ENCODE measurements at regions not wholly inside any gene's neighbourhood (a gene's known extent, or its start where the extent isn't known, plus 50 kb on each side); places are given as distances from the start of the nearest gene placed in this dataset.
"Not testable (repeated sequence)": the region's sequence is repeated elsewhere in the genome, so short reads cannot be mapped to it uniquely, and the experiment has no call there.

DNA sequence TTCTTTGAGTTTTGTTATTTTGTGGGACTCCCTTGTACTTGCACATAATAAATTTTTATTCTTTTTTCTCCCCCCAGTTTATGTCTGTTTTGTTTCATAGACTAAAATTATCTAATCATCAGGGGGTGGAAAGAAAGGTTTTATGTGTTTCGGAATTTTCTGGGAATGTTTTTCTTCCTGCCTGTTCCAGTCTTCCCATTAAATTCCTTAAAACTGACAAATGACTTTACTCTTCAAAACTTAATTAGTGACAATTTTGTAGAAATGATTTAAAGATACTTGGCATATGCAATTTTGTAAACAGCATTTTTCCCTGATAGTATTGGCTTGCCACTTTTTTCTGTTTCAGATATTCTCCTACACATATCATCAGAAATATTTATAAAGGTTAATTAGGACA lies 1813.4 kb downstream of the PCDH9 start:
- H3K4me1 Mint-ChIP-seq (ENCODE audit: low read depth): no peaks in the 10 kb centered on the region
- H3K36me3 Mint-ChIP-seq: no peaks in the 10 kb centered on the region
- no peaks in the 10 kb centered on the region for H3K27me3 Mint-ChIP-seq
- H3K4me3 Mint-ChIP-seq: no peak overlapping the region
- no peak overlapping the region for H3K27ac Mint-ChIP-seq
- peaks cover 8% of the 10 kb centered on the region for H3K9me3 Mint-ChIP-seq (ENCODE audit: low read depth)

DNA sequence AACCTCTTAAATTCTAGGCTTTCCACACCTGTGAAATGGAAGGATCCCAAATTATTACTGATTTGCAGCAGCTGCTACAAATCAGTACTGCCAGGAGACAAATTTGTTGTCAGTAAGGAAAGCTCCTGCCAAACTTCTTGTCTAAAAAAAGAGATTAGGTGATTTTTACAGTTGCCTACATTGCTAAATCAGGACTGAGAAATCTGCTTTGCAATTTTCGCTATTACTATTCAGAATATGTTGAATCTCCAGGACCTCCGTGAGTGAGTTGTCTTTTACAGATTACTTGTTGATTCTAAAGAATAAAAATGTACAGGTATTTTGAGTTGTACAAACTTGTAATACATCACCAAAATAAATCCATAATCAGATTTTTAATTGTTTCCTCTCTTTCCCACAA lies 1815.9 kb downstream of the PCDH9 start:
- no peaks in the 10 kb centered on the region for H3K4me1 Mint-ChIP-seq (ENCODE audit: low read depth)
- H3K9me3 Mint-ChIP-seq (ENCODE audit: low read depth): peaks cover 16% of the 10 kb centered on the region
- no peak overlapping the region for H3K27ac Mint-ChIP-seq
- no peak overlapping the region for H3K4me3 Mint-ChIP-seq
- H3K36me3 Mint-ChIP-seq: no peaks in the 10 kb centered on the region
- no peaks in the 10 kb centered on the region for H3K27me3 Mint-ChIP-seq

DNA sequence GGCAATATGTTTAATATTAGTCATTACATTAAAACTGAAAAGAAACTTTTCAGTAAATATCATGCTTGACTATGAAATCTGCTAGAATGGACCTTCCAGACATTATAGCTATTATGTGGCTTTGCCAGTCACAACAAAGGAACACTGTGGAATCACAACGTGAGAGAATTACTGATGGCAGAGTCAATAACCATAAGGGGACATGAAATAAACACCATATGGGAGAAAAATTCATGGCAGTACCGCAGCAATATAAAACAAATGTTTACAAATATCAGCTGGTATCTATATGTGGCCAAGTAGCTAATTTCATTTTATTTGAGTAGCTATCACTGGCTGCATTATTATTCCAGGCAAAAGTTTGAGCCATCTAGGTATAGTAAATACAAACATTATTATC lies 1818.6 kb downstream of the PCDH9 start:
- Mint-ChIP-seq H3K27me3 (no peaks in the 10 kb centered on the region), H3K36me3 (no peaks in the 10 kb centered on the region), H3K9me3 (ENCODE audit: low read depth) (peaks cover 19% of the 10 kb centered on the region), H3K4me1 (ENCODE audit: low read depth) (no peaks in the 10 kb centered on the region), H3K4me3 (no peak overlapping the region), H3K27ac (no peak overlapping the region)

DNA sequence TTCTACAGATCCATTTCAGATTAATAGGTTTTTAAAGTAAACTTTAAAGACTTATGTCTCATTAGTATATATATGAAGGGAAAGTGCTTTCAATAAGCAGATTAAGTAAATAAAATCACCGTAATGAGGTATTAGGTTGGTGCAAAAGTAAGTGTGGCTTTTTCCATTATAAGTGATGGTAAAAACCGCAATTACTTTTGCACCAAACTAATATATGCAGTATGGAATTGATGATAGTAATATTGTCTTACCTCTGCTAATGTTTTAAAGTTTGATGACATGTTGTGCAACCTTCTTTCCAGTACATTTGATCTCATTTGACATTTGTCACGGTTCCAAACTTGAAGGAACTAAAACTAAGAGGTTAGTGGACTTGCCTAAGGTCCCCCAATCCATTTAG lies 1819.3 kb downstream of the PCDH9 start:
- no peak overlapping the region for H3K27ac Mint-ChIP-seq
- no peaks in the 10 kb centered on the region for H3K27me3 Mint-ChIP-seq
- no peak overlapping the region for H3K4me3 Mint-ChIP-seq
- H3K4me1 Mint-ChIP-seq (ENCODE audit: low read depth): no peaks in the 10 kb centered on the region
- H3K9me3 Mint-ChIP-seq (ENCODE audit: low read depth): peaks cover 19% of the 10 kb centered on the region
- H3K36me3 Mint-ChIP-seq: no peaks in the 10 kb centered on the region

DNA sequence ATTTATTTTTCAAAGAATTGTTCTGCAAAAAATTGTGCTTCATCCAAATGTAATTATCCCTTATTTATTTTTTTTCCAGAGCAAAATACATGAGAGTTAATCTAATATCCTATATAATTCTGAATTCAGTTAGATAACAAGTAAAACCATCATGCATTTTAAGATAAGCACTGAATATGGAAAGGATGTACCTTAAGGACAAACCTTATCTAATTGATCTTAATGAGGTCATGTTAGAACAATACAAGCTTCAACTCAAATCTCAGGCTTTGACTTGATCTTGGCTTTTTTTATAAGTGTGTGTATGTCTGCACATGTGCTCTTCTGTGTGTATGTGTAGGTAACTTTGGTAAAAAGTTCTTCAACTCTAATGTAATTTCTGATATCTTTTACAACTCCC lies 1828.8 kb downstream of the PCDH9 start:
- Mint-ChIP-seq H3K36me3 (no peaks in the 10 kb centered on the region), H3K4me3 (no peak overlapping the region), H3K4me1 (ENCODE audit: low read depth) (no peaks in the 10 kb centered on the region), H3K9me3 (ENCODE audit: low read depth) (peaks cover 4% of the 10 kb centered on the region), H3K27ac (no peak overlapping the region), H3K27me3 (no peaks in the 10 kb centered on the region)

DNA sequence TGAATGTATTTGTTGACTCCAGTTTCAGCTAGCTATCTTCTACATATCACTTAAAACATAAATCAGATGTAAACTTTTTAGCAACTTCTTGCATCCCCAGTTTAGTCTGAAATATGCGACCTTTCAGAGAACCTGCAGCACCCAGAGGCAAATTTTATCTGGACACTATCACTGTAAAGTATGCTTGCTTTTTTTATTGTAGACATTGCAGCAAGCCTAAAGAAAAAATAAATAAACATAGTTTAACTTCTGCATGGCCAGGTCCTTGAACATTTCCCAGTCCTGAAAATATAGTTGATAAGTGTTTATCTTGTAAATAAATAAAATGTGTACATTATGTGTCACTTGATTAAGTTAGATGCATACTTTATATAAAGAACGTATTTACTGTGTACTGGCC lies 1829.4 kb downstream of the PCDH9 start:
- H3K27me3 Mint-ChIP-seq: no peaks in the 10 kb centered on the region
- H3K27ac Mint-ChIP-seq: no peak overlapping the region
- H3K4me1 Mint-ChIP-seq (ENCODE audit: low read depth): no peaks in the 10 kb centered on the region
- H3K36me3 Mint-ChIP-seq: no peaks in the 10 kb centered on the region
- peaks cover 4% of the 10 kb centered on the region for H3K9me3 Mint-ChIP-seq (ENCODE audit: low read depth)
- H3K4me3 Mint-ChIP-seq: no peak overlapping the region

DNA sequence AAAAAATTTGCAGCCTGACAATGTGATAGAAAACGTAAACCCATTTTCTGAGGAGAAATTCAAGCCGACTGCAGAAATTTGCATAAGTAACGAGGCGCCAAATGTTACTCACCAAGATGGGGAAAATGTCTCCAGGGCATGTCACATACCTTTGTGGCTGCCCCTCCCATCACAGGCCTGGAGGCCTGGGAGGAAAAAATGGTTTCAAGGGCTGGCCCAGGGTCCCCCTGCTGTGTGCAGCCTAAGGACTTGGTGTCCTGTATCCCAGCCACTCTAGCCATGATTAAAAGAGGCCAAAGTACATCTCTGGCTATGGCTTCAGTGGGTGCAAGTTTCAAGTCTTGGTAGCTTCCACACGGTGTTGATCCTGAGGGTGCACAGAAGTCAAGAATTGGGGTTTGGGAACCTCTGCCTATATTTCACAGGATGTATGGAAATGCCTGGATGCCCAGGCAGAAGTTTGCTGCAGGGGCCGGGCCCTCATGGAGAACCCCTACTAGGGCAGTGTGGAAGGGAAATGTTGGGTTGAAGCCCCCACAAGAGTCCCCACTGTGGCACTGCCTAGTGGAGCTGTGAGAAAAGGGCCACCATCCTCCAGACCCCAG lies 1842.3 kb downstream of the PCDH9 start:
- H3K27ac Mint-ChIP-seq: no peak overlapping the region
- no peaks in the 10 kb centered on the region for H3K36me3 Mint-ChIP-seq
- no peaks in the 10 kb centered on the region for H3K27me3 Mint-ChIP-seq
- no peak overlapping the region for H3K4me3 Mint-ChIP-seq
- no peaks in the 10 kb centered on the region for H3K4me1 Mint-ChIP-seq (ENCODE audit: low read depth)
- peaks cover 11% of the 10 kb centered on the region for H3K9me3 Mint-ChIP-seq (ENCODE audit: low read depth)

DNA sequence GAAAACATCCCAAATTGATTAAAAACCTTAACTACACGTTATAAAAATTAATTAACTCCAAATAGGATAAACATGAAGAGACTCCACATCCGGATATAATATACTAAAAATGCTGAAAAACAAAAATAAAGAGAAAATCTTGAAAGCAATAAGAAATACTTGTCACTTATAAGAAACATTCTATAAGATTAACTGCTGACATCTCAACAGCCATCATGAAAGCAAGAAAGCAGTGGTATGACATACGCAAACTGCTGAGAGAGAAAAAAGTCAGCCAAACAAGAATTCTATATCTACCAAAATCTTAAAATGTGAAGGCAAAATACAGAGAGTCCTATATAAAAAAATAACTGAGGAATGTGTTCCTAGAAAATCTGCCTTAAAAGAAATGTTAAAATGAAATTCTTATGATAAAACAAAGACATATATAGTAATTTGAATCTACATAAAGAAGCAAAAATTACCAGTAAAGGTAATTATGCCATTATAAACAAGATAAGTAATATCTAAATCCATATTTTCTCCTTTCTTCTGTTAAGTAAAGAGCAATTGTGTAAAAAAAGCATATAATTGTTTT lies 1851.1 kb downstream of the PCDH9 start:
- no peaks in the 10 kb centered on the region for H3K27me3 Mint-ChIP-seq
- no peaks in the 10 kb centered on the region for H3K4me1 Mint-ChIP-seq (ENCODE audit: low read depth)
- H3K4me3 Mint-ChIP-seq: no peak overlapping the region
- H3K9me3 Mint-ChIP-seq (ENCODE audit: low read depth): peaks cover 23% of the 10 kb centered on the region
- no peak overlapping the region for H3K27ac Mint-ChIP-seq
- no peaks in the 10 kb centered on the region for H3K36me3 Mint-ChIP-seq

DNA sequence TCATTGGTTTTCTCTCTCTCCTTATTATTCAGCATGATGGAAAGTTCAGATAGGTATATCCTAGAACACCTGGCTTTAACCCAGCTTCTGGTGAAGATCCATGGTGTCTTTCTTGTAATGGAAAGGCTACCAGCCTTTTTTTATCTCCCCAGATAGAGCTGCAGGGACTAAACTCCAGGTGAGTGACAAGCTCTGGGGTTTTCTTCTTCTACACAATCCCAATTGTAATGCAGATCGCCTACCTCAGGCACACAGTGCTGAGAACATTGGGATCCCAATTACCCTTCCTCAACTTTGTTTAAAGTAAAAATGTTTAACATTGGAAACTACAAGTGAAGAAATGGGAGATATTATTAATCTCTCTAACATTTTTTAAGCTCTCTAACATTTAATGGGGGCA lies 1851.7 kb downstream of the PCDH9 start:
- Mint-ChIP-seq H3K27me3 (no peaks in the 10 kb centered on the region), H3K4me3 (no peak overlapping the region), H3K27ac (no peak overlapping the region), H3K36me3 (no peaks in the 10 kb centered on the region), H3K9me3 (ENCODE audit: low read depth) (peaks cover 18% of the 10 kb centered on the region), H3K4me1 (ENCODE audit: low read depth) (no peaks in the 10 kb centered on the region)

DNA sequence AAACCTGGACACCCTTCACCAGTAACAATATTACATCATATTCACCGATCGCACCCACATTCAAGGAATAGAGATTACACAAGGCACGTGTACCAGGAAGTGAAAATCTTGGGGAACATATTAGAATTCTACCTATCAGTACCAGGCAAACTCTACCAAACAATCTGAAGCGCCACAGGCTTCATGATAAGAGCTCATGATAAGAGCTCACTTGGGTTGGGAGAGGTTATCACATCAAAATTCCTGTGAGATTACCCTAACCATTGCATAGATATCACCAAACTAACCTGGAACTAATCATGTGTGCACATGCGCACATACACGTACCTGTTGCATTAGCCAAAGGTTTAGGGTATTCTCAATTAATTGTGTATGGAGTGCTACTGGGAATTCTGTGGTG lies 1861.3 kb downstream of the PCDH9 start:
- no peak overlapping the region for H3K4me3 Mint-ChIP-seq
- peaks cover 16% of the 10 kb centered on the region for H3K9me3 Mint-ChIP-seq (ENCODE audit: low read depth)
- no peaks in the 10 kb centered on the region for H3K27me3 Mint-ChIP-seq
- H3K36me3 Mint-ChIP-seq: no peaks in the 10 kb centered on the region
- no peaks in the 10 kb centered on the region for H3K4me1 Mint-ChIP-seq (ENCODE audit: low read depth)
- no peak overlapping the region for H3K27ac Mint-ChIP-seq

DNA sequence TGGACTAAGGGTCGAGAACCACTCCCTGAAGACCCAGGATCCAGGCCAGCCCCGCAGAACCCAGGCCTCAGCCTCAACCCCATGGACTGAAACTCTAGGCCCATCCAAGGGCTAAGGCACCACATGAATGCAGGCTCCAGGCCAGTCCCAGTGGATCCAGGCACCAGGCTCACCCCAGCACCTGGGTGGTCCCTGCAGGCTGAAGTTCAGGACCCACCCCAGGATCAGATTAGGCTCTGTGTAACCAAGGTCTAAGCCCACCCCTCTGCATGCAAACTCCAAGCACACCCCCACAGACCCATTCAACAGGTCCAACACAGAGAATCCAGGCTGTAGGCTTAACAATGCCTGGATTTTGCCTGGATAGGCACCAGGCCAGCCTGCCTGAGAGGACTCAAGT lies 1876.2 kb downstream of the PCDH9 start:
- H3K4me3 Mint-ChIP-seq: no peak overlapping the region
- H3K4me1 Mint-ChIP-seq (ENCODE audit: low read depth): no peaks in the 10 kb centered on the region
- no peaks in the 10 kb centered on the region for H3K36me3 Mint-ChIP-seq
- H3K27me3 Mint-ChIP-seq: no peaks in the 10 kb centered on the region
- H3K9me3 Mint-ChIP-seq (ENCODE audit: low read depth): peaks cover 11% of the 10 kb centered on the region
- no peak overlapping the region for H3K27ac Mint-ChIP-seq

DNA sequence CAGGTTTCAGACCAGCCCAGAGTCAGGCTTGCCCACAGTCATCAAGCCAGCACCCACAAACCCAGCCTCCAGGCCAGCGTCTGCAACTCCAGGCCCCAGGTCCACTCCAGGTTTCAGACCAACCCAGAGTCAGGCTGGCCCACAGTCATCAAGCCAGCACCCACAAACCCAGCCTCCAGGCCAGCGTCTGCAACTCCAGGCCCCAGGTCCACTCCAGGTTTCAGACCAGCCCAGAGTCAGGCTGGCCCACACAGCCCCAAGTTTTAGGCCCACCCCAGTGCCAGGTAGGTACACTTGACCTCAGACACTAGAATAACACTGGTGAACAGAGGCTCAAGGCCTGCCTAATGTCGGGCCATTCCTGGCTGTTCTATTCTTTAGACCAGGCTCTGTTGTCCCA lies 1877.0 kb downstream of the PCDH9 start:
- peaks cover 11% of the 10 kb centered on the region for H3K9me3 Mint-ChIP-seq (ENCODE audit: low read depth)
- not testable (repeated sequence) for H3K4me1 Mint-ChIP-seq (ENCODE audit: low read depth); H3K27ac Mint-ChIP-seq; H3K36me3 Mint-ChIP-seq; H3K27me3 Mint-ChIP-seq; H3K4me3 Mint-ChIP-seq

DNA sequence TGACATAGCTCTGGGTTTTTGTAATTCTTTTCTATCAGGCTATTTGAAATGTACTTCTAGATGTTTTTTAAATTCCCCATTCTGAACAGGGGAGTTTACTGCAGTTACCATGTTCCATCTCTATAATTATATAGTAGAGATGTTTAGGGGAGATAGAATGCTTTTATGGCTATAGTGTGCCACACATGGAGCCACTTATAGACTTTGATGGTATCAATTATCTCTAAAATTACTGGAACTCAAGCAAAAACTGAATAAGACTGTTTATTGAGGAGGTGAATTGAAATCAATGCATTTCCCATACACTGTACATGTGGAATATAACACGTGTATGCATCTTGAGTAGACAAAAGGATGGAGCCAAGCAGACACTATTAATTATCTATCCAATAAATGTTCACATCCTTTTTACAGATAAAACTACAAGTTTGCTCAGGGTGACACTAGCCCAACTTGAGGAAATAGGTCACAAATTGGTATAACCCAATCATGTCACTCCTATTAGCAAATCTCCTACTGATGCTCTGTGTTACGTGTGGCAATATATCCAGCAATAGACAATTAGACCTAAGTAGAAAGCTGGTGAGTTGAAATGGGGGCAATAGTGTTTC lies 1882.6 kb downstream of the PCDH9 start:
- Mint-ChIP-seq H3K9me3 (ENCODE audit: low read depth) (peaks cover 7% of the 10 kb centered on the region), H3K27ac (no peak overlapping the region), H3K4me3 (no peak overlapping the region), H3K27me3 (no peaks in the 10 kb centered on the region), H3K36me3 (no peaks in the 10 kb centered on the region), H3K4me1 (ENCODE audit: low read depth) (no peaks in the 10 kb centered on the region)

DNA sequence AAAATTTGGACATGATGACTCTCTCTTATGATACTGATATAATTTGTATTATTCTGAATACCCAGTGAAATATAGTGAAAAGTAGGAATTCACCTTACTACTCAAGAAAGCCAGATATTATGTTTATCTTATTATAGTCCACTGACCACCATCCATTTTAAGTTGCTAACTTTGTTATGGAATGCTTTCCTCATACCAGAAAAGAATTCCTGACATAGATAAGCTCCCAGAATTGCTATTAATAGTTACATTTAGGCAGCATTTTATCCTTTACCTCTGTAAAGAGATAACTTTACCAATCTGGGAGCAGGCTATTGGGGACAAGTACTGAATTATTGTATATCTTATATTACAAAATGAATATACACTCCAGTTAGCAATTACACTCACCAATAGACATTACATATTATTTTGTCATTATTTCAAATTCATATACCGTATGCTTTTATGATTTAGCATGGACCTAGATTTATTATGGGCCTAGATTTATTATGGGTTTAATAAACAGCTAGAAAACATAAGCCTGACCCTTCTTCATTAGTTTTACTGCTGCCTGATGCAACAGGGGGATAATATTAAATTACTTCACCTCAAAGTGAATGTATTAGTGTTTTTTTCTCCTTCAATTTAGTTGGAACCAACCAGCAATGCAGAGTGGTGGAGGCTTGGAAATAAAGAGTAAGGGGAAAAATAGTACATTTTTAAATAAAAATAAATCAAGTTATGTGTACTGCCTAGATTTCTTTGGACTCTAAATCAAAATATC lies 1886.1 kb downstream of the PCDH9 start:
- H3K9me3 Mint-ChIP-seq (ENCODE audit: low read depth): peaks cover 3% of the 10 kb centered on the region
- no peak overlapping the region for H3K4me3 Mint-ChIP-seq
- H3K36me3 Mint-ChIP-seq: no peaks in the 10 kb centered on the region
- no peaks in the 10 kb centered on the region for H3K4me1 Mint-ChIP-seq (ENCODE audit: low read depth)
- H3K27me3 Mint-ChIP-seq: no peaks in the 10 kb centered on the region
- no peak overlapping the region for H3K27ac Mint-ChIP-seq

DNA sequence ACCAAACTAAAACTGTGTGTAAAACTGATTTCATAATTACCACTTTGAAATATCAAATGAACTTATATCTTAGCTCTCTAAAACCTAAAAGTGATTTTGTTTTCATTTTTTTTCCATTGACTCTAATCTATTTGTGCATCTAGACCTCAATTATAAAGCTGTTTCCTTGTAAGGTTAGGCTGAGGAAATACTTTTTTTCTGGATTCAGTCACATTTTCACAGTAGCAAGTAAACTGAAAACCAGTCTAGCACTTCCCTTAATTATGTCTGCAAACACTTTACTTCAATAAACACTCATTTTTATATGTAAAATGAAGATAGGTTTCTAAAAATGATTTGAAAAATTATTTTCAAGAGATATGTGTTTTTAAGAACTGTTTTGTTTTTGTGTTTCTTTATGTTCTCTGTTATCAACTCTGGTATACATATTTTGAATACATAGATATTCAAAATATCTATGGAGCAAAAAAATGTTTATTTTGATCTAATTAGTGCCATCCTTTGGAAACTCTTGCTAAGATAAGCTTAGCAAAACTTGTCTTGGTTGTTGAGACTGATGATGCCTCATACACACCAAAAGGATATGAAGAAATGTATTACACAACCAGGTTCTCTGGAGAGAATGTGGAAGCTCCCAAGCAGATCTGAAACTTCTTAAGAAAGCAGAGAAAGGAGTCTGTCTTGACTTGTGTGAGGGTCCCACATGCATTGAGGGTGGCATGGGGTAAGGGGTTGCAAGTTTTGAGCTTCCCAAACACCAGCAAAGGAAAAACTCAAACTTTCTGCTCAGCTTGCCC lies 1887.4 kb downstream of the PCDH9 start:
- Mint-ChIP-seq H3K27ac (no peak overlapping the region), H3K36me3 (no peaks in the 10 kb centered on the region), H3K4me1 (ENCODE audit: low read depth) (no peaks in the 10 kb centered on the region), H3K4me3 (no peak overlapping the region), H3K9me3 (ENCODE audit: low read depth) (peaks cover 3% of the 10 kb centered on the region), H3K27me3 (no peaks in the 10 kb centered on the region)
